SK-N-SH treated with all-trans-retinoic acid at 6 μM for 48 hours (cell line): ENCODE measurements at regions not wholly inside any gene's neighbourhood (a gene's known extent, or its start where the extent isn't known, plus 50 kb on each side); places are given as distances from the start of the nearest gene placed in this dataset.

Source experiments
- ATAC-seq: fragments of 200-7000 bp; cut with Tn5 transposase; 3 replicates; pipeline ENCODE4 v1.9.1; 2020; ENCODE audit warnings: mild to moderate bottlenecking, moderate library complexity
- ARNTL ChIP-seq: fragments of 450-650 bp; formaldehyde crosslinking; IDR thresholded peaks from 2 replicates; pipeline ENCODE4 v1.5.0; 2020; ENCODE audit warnings: low read depth, mild to moderate bottlenecking, moderate library complexity, borderline replicate concordance
- CSDC2 ChIP-seq: fragments of 250-450 bp; sonication (Bioruptor Pico); IDR thresholded peaks from 2 replicates; pipeline ENCODE4 v1.5.0; 2020; ENCODE audit warnings: mild to moderate bottlenecking, moderate library complexity
- ESRRG ChIP-seq: fragments of 250-450 bp; sonication (Bioruptor Pico); IDR thresholded peaks from 2 replicates; pipeline ENCODE4 v1.6.1; 2021; ENCODE audit warnings: mild to moderate bottlenecking
- GLIS3 ChIP-seq: fragments of 250-450 bp; sonication (Bioruptor Pico); IDR thresholded peaks from 2 replicates; pipeline ENCODE4 v1.5.0; 2020; ENCODE audit warnings: mild to moderate bottlenecking, moderate library complexity
- ISL1 ChIP-seq: fragments of 250-450 bp; sonication (Bioruptor Pico); IDR thresholded peaks from 2 replicates; pipeline ENCODE4 v2.1.2; 2022; ENCODE audit warnings: mild to moderate bottlenecking, moderate library complexity
- PPARA ChIP-seq: fragments of 250-450 bp; sonication (Bioruptor Pico); IDR thresholded peaks from 2 replicates; pipeline ENCODE4 v1.5.0; 2020; ENCODE audit warnings: mild to moderate bottlenecking, borderline replicate concordance
- SNAI2 ChIP-seq: fragments of 250-450 bp; sonication (Bioruptor Pico); IDR thresholded peaks from 2 replicates; pipeline ENCODE4 v1.5.0; 2020; ENCODE audit warnings: mild to moderate bottlenecking, moderate library complexity
- TOX ChIP-seq: fragments of 250-450 bp; sonication (Bioruptor Pico); IDR thresholded peaks from 2 replicates; pipeline ENCODE4 v1.8.0; 2021; ENCODE audit warnings: mild to moderate bottlenecking, moderate library complexity, borderline replicate concordance
- ZC3H10 ChIP-seq: fragments of 250-450 bp; sonication (Bioruptor Pico); IDR thresholded peaks from 2 replicates; pipeline ENCODE4 v1.5.1; 2021; ENCODE audit warnings: mild to moderate bottlenecking, moderate library complexity
- ZNF565 ChIP-seq: fragments of 450-650 bp; formaldehyde crosslinking; conservative IDR thresholded peaks from 2 replicates; pipeline ENCODE4 v1.5.0; 2020; ENCODE audit warnings: low read depth, mild to moderate bottlenecking, moderate library complexity
- ZNF70 ChIP-seq: fragments of 450-650 bp; formaldehyde crosslinking; IDR thresholded peaks from 2 replicates; pipeline ENCODE4 v1.5.0; 2020; ENCODE audit warnings: mild to moderate bottlenecking, moderate library complexity
- ZNF8 ChIP-seq: fragments of 450-650 bp; formaldehyde crosslinking; IDR thresholded peaks from 2 replicates; pipeline ENCODE4 v1.5.0; 2020; ENCODE audit warnings: mild to moderate bottlenecking, moderate library complexity
- TF ChIP-seq, protein P1 (sequence below): fragments of 250-450 bp; sonication (Bioruptor Pico); IDR thresholded peaks from 2 replicates; pipeline ENCODE4 v1.5.0; 2020; ENCODE audit warnings: mild to moderate bottlenecking, moderate library complexity
- TF ChIP-seq, protein P2 (sequence below): fragments of 250-450 bp; sonication (Bioruptor Pico); IDR thresholded peaks from 2 replicates; pipeline ENCODE4 v1.5.1; 2021; ENCODE audit warnings: mild to moderate bottlenecking, moderate library complexity
- TF ChIP-seq, protein P3 (sequence below): fragments of 250-450 bp; sonication (Bioruptor Pico); IDR thresholded peaks from 2 replicates; pipeline ENCODE4 v1.8.0; 2021; ENCODE audit warnings: low read depth, mild to moderate bottlenecking, moderate library complexity, borderline replicate concordance
- TF ChIP-seq, protein P4 (sequence below): fragments of 250-450 bp; sonication (Bioruptor Pico); IDR thresholded peaks from 2 replicates; pipeline ENCODE4 v1.5.1; 2020; ENCODE audit warnings: low read depth, mild to moderate bottlenecking, moderate library complexity

DNA sequence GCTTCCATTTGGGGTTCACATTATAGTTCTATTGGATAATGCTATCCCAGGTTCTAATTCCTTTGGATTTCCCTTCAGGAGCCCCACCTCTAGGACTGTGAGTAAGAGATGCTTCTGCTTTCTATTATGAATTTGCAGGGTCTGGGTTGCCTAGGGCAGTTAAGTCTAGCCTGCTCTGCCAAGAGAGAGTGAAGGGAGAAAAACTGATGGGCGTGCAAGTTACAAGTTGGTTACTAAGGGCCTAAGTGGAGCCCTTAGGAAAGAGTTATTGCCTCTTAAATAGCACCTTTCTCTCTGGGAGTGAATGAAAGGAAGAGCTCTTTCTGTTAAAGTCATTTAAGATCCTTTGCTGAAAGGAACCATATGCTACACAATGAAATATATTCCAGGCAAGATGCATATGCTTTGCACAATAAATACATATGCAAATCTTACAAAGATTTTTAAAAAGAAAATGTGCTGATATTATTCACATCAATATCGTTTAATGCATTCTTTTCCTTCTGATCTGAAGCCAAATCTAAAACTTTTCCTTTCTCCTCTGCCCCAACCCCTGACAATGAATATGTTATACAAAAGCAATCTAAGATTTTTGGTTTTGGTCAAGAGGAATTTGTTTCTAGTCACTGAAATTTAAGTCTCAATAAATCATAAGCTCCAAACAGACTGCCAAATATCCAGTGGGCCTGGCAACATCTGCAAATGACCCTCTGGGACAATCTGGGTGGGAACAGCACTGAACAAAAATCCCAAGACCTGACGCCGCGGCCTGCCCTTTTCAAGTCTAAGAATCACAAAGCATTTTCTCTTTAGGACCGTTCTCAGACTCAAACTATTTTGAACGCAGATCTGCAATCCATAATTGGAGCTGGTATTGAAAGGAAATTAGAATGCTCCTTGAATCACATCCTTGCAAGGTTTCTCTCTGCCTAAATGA, 586.7 kb downstream of the ETNK1 start (continued):
- TF ChIP-seq, protein P1, sequence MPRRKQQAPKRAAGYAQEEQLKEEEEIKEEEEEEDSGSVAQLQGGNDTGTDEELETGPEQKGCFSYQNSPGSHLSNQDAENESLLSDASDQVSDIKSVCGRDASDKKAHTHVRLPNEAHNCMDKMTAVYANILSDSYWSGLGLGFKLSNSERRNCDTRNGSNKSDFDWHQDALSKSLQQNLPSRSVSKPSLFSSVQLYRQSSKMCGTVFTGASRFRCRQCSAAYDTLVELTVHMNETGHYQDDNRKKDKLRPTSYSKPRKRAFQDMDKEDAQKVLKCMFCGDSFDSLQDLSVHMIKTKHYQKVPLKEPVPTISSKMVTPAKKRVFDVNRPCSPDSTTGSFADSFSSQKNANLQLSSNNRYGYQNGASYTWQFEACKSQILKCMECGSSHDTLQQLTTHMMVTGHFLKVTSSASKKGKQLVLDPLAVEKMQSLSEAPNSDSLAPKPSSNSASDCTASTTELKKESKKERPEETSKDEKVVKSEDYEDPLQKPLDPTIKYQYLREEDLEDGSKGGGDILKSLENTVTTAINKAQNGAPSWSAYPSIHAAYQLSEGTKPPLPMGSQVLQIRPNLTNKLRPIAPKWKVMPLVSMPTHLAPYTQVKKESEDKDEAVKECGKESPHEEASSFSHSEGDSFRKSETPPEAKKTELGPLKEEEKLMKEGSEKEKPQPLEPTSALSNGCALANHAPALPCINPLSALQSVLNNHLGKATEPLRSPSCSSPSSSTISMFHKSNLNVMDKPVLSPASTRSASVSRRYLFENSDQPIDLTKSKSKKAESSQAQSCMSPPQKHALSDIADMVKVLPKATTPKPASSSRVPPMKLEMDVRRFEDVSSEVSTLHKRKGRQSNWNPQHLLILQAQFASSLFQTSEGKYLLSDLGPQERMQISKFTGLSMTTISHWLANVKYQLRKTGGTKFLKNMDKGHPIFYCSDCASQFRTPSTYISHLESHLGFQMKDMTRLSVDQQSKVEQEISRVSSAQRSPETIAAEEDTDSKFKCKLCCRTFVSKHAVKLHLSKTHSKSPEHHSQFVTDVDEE (CRISPR knock-in tag): no peak
- no peak for TF ChIP-seq ESRRG (CRISPR knock-in tag)
- TF ChIP-seq ZNF565 (CRISPR knock-in tag): no peak
- TF ChIP-seq TOX (CRISPR knock-in tag): no peak

DNA sequence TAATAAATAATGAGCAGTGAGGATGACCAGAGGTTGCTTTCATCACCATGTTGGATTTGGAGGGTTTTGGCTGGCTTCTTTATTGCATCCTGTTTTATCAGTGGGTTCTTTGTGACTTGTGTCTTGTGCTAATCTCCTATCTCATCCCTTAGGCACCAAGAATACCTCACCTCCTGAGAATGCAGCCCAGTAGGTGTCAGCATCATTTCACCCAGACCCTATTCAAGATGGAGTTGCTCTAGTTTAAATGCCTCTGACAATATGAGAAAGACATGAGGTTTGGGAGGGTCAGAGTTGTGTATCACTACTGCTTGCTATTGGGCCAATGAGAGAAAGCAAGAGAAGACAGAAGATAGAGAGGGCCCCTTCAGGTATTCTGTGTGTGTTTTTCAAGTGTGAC, 592.2 kb downstream of the ETNK1 start:
- no peak for TF ChIP-seq CSDC2
- TF ChIP-seq, protein P2, sequence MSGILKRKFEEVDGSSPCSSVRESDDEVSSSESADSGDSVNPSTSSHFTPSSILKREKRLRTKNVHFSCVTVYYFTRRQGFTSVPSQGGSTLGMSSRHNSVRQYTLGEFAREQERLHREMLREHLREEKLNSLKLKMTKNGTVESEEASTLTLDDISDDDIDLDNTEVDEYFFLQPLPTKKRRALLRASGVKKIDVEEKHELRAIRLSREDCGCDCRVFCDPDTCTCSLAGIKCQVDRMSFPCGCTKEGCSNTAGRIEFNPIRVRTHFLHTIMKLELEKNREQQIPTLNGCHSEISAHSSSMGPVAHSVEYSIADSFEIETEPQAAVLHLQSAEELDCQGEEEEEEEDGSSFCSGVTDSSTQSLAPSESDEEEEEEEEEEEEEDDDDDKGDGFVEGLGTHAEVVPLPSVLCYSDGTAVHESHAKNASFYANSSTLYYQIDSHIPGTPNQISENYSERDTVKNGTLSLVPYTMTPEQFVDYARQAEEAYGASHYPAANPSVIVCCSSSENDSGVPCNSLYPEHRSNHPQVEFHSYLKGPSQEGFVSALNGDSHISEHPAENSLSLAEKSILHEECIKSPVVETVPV (CRISPR knock-in tag): no peak
- TF ChIP-seq ZNF70: no peak
- TF ChIP-seq, protein P3, sequence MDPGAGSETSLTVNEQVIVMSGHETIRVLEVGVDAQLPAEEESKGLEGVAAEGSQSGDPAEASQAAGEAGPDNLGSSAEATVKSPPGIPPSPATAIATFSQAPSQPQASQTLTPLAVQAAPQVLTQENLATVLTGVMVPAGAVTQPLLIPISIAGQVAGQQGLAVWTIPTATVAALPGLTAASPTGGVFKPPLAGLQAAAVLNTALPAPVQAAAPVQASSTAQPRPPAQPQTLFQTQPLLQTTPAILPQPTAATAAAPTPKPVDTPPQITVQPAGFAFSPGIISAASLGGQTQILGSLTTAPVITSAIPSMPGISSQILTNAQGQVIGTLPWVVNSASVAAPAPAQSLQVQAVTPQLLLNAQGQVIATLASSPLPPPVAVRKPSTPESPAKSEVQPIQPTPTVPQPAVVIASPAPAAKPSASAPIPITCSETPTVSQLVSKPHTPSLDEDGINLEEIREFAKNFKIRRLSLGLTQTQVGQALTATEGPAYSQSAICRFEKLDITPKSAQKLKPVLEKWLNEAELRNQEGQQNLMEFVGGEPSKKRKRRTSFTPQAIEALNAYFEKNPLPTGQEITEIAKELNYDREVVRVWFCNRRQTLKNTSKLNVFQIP (CRISPR knock-in tag): no peak
- TF ChIP-seq PPARA (CRISPR knock-in tag): no peak
- TF ChIP-seq ZNF8: no peak
- TF ChIP-seq, protein P4, sequence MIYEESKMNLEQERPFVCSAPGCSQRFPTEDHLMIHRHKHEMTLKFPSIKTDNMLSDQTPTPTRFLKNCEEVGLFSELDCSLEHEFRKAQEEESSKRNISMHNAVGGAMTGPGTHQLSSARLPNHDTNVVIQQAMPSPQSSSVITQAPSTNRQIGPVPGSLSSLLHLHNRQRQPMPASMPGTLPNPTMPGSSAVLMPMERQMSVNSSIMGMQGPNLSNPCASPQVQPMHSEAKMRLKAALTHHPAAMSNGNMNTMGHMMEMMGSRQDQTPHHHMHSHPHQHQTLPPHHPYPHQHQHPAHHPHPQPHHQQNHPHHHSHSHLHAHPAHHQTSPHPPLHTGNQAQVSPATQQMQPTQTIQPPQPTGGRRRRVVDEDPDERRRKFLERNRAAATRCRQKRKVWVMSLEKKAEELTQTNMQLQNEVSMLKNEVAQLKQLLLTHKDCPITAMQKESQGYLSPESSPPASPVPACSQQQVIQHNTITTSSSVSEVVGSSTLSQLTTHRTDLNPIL (CRISPR knock-in tag): no peak
- ATAC-seq: no peak

DNA sequence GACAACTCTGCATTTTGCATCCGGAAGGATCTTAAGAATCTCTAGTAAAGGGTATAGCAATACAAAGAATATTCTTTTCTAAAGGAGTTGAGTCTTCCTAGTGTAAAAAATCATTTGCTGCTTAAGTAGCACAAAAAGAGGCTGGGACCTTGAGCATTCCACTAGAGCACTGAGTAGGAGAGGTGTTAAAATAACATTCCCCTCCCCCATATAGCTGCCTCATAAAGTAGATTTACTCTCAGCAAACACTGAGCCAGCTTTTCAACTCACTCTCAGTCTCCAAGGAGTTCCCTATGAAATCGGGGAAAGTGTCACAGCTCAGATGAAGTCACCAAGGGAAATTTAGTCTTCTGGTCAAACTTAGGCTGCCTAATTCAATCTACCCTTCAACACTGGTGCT, 592.7 kb downstream of the ETNK1 start:
- TF ChIP-seq ZC3H10 (CRISPR knock-in tag): no peak
- TF ChIP-seq SNAI2 (CRISPR knock-in tag): no peak
- TF ChIP-seq, protein P3 (CRISPR knock-in tag): no peak
- no peak for TF ChIP-seq CSDC2
- no peak for TF ChIP-seq ZNF70
- no peak for ATAC-seq

DNA sequence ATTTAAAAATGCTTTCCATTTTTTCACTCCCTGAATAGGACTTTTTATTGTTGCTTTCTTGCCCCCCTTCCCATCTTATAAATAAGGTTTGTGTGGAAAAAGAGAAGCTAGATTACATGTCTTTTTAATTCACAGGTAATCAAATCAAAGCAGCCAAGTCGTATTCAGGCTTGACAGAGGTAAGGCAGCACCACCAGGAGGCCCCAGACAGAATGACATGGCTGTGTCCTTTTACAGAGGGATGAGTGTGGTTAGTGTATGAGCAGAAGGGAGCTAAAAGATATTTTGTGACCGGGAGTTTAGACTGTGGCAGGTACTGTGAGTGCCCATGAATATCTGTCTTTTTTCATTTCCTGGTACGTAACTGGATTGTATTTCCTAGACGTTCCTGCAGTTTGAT, 596.1 kb downstream of the ETNK1 start:
- TF ChIP-seq TOX (CRISPR knock-in tag) (no peak), ESRRG (CRISPR knock-in tag) (no peak), ISL1 (CRISPR knock-in tag) (no peak), GLIS3 (no peak), ARNTL (CRISPR knock-in tag) (no peak), SNAI2 (CRISPR knock-in tag) (no peak)
- TF ChIP-seq, protein P4 (CRISPR knock-in tag): no peak
- no peak for ATAC-seq
